Brain microvascular endothelial cell (primary cell): ENCODE measurements at regions not wholly inside any gene's neighbourhood (a gene's known extent, or its start where the extent isn't known, plus 50 kb on each side); places are given as distances from the start of the nearest gene placed in this dataset.

Experiments
- DNase-seq: peaks from one replicate; pipeline ENCODE4 v3.0.0-alpha.2; 2020
- H3K27ac ChIP-seq: fragments of 250-450 bp; sonication (Bioruptor Pico); 2 replicates; pipeline ENCODE4 v1.5.1; 2020; ENCODE audit warnings: mild to moderate bottlenecking, moderate library complexity
- H3K27me3 ChIP-seq: fragments of 250-450 bp; sonication (Bioruptor Pico); replicated peaks from 2 replicates; pipeline ENCODE4 v1.5.1; 2020; ENCODE audit warnings: mild to moderate bottlenecking
- H3K36me3 ChIP-seq: fragments of 250-450 bp; sonication (Bioruptor Pico); replicated peaks from 2 replicates; pipeline ENCODE4 v1.5.1; 2020; ENCODE audit warnings: mild to moderate bottlenecking
- H3K4me3 ChIP-seq: 2 replicates; pipeline ENCODE4 v1.5.1; 2011; ENCODE audit warnings: low read depth, mild to moderate bottlenecking, control low read depth, low read length, moderate library complexity
- in situ Hi-C: cut with HindIII; loops from 2 replicates; pipeline ENCODE4 v1.10.0; 2017; ENCODE audit warnings: low sequenced_read_pairs, low pct_ligation_motif_present
- TF ChIP-seq, protein P1 (sequence below): IDR thresholded peaks from 2 replicates; pipeline ENCODE4 v1.5.1; 2011; ENCODE audit warnings: low read depth, mild to moderate bottlenecking, moderate library complexity, low read length, control low read depth, inconsistent platforms; ENCODE audit errors: missing control alignments

DNA sequence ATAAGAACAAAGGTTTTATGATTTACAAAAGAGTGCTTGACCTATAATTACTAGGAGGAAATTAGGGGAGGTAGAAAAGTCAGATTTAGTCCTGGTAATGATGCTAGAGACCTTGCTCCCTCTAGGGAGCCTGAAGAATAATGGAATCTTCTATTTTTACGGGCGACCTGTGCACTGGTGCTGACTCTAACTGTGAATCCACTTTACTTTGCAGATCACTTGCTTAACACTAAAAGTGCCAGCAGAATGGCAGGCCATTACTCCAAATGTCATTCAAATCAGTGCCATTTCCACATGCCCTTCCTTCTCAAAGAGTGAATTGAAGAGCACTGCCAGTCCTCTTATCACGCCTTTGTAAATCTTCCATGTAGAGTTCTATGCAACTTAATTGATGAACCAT is 359.4 kb upstream of the ARRDC3 start:
- Histone ChIP-seq H3K27ac (no peak overlapping the region), H3K4me3 (no peak overlapping the region), H3K27me3 (no peaks in the 10 kb centered on the region), H3K36me3 (no peaks in the 10 kb centered on the region)
- in situ Hi-C loops = no loop called here
- no peak for DNase-seq
- TF ChIP-seq, protein P1, sequence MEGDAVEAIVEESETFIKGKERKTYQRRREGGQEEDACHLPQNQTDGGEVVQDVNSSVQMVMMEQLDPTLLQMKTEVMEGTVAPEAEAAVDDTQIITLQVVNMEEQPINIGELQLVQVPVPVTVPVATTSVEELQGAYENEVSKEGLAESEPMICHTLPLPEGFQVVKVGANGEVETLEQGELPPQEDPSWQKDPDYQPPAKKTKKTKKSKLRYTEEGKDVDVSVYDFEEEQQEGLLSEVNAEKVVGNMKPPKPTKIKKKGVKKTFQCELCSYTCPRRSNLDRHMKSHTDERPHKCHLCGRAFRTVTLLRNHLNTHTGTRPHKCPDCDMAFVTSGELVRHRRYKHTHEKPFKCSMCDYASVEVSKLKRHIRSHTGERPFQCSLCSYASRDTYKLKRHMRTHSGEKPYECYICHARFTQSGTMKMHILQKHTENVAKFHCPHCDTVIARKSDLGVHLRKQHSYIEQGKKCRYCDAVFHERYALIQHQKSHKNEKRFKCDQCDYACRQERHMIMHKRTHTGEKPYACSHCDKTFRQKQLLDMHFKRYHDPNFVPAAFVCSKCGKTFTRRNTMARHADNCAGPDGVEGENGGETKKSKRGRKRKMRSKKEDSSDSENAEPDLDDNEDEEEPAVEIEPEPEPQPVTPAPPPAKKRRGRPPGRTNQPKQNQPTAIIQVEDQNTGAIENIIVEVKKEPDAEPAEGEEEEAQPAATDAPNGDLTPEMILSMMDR = no peak

DNA sequence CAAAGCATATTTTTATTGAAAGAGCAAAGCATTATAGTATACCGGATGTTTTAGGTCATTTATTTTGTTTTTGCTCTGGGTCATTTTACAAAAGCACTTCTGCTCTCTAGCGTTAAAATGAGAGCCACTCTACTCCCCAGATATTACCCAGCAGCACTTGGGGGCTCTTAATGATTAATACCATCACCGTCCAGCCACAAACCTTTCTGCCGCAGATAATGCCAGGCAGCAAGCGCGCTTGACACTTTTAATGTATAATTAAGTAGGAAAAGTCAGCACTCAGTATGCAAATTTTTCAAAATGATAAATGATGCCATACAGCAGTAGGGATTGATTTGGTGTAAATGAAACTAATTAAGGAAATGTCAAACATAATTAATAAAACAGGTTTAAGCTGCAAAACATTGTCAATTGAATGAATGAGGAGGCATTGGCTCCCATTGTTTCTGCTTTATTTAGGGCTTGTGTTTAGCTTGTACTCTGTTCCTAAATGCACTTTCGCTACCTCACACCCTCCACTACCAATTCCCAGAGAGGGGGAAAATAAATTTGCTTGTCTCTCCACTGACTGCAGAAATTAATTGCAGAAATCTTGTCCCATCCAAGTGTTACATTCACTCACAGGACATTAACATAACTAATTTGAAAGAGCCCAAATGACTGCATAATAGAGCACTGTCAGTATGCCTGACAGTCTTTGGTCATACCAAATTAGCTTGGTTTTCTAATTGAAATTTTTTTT is 358.8 kb upstream of the ARRDC3 start:
- Histone ChIP-seq H3K4me3 (no peak overlapping the region), H3K27me3 (no peaks in the 10 kb centered on the region), H3K36me3 (no peaks in the 10 kb centered on the region), H3K27ac (no peak overlapping the region)
- TF ChIP-seq, protein P1 = no peak
- in situ Hi-C loops = no loop called here
- DNase-seq = no peak

DNA sequence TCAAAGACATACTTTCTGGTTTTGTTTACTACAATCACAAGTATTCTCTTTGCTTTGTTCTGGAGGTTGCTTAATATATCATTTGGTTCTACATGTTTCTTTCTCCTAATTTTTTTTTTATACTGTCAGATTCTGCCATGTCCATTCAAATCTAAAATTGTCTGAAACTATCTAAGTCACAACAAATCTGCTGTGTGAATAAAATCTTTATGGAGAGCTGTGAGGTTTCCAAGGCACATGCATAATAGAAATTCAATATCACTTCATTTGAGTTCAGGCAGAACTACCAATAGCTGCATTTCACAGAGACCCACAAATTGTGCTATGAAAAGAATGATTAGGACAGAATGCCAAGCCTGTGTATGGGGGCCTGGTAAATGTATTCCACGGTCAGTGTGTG is 346.9 kb upstream of the ARRDC3 start:
- Histone ChIP-seq H3K27ac (no peak overlapping the region), H3K36me3 (no peaks in the 10 kb centered on the region), H3K27me3 (no peaks in the 10 kb centered on the region), H3K4me3 (no peak overlapping the region)
- in situ Hi-C loops = no loop called here
- DNase-seq = no peak
- TF ChIP-seq, protein P1 = no peak

DNA sequence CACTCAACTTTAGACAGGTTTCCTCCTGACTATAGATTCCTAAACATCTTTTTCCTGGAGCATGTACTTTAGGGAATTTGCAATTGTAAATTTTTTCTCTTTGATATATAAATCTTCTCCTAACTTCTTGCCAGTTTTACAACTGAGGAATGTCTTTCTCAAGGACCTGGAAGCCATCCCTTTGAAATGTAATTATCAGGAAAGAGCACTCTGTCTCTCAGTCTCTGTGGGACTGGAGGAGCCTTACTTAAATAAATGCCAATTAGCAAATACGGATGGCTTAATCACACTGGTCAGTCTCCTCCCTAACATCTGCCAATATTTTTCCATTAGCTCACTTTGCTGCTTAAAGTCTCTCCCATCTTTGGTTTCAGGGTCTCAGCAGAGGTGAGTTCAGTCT is 344.3 kb upstream of the ARRDC3 start:
- Histone ChIP-seq H3K27ac (no peak overlapping the region), H3K36me3 (no peaks in the 10 kb centered on the region), H3K4me3 (no peak overlapping the region), H3K27me3 (no peaks in the 10 kb centered on the region)
- in situ Hi-C loops = no loop called here
- no peak for DNase-seq
- TF ChIP-seq, protein P1 = no peak

DNA sequence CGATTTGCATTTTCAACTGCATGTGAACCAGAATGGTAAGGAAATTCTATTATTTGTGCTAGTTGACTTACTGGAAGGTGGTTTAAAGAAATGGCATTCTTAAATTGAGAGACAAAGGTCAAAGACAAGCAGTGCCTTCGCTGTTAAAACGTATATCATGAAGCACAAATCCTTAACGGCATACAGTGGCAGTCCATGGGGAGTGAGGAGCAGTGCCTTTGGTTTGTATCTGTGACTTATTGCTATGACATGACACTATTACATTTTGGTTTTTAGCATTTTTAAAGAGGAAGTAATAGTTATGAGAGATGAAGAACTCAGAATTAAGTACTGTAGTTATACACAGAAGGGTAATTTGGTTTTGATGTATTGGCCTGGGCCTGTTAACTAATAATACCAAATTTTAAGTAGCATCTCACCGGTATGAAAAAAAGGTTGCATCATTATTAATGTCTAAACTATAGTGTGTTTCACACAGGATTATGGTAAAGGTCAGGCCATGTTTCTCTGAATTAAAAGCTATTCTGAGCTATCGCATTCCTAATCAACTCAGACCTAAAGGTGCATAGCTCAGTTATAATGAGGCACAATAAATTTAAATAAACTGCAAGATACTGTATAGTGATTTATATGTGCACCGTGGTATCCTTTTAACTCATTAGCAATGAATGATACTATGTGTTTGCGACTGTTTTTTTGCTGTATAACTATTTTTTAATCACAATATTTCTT is 339.8 kb upstream of the ARRDC3 start:
- no peak for DNase-seq
- TF ChIP-seq, protein P1 = no peak
- H3K36me3 ChIP-seq = no peaks in the 10 kb centered on the region
- H3K4me3 ChIP-seq = no peak overlapping the region
- in situ Hi-C loops = no loop called here
- H3K27ac ChIP-seq = no peak overlapping the region
- H3K27me3 ChIP-seq = no peaks in the 10 kb centered on the region
